ENCODE measurements at regions not wholly inside any gene's neighbourhood (a gene's known extent, or its start where the extent isn't known, plus 50 kb on each side); places are given as distances from the start of the nearest gene placed in this dataset.

DNA sequence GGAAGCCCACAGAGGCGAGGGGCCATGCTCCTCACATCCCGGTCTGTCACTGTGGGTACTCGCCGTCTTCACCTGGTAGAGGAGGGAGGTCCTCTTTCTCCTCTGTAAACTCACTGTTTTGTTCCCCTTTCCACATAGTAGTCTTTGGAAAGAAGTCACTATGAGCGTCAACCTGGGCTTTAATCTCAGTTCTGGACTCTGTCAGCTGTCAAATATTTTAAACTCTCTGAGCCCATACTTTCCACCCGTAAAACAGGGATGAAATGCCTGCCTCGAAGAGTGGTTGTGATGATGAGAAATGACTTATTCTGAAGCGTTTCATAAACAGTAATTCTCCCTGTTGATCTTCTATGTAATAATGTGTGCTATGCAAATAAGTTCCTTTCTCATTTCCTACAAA lies 547.1 kb upstream of the SOX11 start:
- TF ChIP-seq, protein P1, sequence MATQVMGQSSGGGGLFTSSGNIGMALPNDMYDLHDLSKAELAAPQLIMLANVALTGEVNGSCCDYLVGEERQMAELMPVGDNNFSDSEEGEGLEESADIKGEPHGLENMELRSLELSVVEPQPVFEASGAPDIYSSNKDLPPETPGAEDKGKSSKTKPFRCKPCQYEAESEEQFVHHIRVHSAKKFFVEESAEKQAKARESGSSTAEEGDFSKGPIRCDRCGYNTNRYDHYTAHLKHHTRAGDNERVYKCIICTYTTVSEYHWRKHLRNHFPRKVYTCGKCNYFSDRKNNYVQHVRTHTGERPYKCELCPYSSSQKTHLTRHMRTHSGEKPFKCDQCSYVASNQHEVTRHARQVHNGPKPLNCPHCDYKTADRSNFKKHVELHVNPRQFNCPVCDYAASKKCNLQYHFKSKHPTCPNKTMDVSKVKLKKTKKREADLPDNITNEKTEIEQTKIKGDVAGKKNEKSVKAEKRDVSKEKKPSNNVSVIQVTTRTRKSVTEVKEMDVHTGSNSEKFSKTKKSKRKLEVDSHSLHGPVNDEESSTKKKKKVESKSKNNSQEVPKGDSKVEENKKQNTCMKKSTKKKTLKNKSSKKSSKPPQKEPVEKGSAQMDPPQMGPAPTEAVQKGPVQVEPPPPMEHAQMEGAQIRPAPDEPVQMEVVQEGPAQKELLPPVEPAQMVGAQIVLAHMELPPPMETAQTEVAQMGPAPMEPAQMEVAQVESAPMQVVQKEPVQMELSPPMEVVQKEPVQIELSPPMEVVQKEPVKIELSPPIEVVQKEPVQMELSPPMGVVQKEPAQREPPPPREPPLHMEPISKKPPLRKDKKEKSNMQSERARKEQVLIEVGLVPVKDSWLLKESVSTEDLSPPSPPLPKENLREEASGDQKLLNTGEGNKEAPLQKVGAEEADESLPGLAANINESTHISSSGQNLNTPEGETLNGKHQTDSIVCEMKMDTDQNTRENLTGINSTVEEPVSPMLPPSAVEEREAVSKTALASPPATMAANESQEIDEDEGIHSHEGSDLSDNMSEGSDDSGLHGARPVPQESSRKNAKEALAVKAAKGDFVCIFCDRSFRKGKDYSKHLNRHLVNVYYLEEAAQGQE (IDR thresholded peaks at IDR 0.05; ENCODE audit: insufficient read depth in 1 of 2, low read depth in 2 of 2, low read length in 2 of 2), result no peak
- TF ChIP-seq TAF1 (IDR thresholded peaks at IDR 0.05; ENCODE audit: borderline replicate concordance, insufficient read depth, low read length) (no peak), FOXP2 (optimal IDR thresholded peaks at IDR 0.05; ENCODE audit: borderline replicate concordance, extremely low read depth, extremely low read length, insufficient read depth) (no peak), SIN3A (IDR thresholded peaks at IDR 0.05; ENCODE audit: borderline replicate concordance, insufficient read depth, low read length) (no peak), POLR2AphosphoS5 (IDR thresholded peaks at IDR 0.05; ENCODE audit: low read depth, low read length) (no peak)

DNA sequence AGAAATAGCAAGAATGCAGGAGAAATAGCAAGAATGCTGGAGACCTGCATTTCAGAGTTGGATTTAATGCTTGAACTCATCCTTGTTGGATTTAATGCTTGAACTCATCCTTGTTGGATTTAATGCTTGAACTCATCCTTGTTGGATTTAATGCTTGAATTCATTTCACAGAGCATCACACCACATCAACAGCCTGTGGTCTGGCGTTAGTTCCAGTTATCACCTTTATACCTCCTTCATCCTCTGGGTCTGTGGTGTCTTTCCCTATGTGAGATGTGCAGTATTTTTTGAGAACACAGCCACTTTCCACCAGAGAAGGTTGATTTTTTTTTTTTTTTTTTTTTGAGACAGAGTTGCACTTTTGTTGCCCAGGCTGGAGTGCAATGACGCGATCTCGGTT lies 546.4 kb upstream of the SOX11 start:
- TF ChIP-seq, protein P1 (IDR thresholded peaks at IDR 0.05; ENCODE audit: insufficient read depth in 1 of 2, low read depth in 2 of 2, low read length in 2 of 2), result no peak
- no peak for TF ChIP-seq SIN3A (IDR thresholded peaks at IDR 0.05; ENCODE audit: borderline replicate concordance, insufficient read depth, low read length)

DNA sequence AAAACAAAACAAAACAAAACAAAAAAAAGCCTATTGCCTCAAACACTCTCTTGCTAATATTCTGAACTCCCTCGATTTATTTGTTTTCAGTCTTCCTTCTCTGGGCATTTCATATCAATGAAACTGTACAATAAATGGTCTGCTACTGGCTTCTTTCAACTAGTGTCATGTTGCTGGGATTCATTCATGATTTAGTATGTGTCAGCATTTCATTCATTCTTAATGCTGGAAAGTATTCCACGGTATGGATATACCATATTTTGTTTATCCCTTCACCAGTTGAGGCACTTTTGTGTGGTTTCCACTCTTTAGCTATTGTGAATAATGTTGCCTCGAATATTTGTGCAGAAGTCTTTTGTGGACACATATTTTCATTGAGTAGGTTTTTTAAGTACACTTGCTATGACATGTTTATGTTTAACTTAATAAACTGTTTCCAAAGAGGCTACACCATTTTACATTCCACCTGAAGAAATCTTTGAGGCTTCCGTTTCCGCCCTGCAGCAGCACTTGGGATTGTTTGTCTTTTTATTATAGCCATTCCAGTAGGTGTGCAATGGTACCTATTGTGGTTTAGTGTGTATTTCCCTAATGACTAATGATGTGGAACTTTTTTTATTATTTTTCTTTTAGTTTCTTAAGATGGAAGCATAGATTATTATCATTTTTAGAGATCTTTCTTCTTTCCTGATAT lies 543.6 kb upstream of the SOX11 start:
- TF ChIP-seq, protein P1 (IDR thresholded peaks at IDR 0.05; ENCODE audit: insufficient read depth in 1 of 2, low read depth in 2 of 2, low read length in 2 of 2), result no peak
- TF ChIP-seq FOXP2 (optimal IDR thresholded peaks at IDR 0.05; ENCODE audit: borderline replicate concordance, extremely low read depth, extremely low read length, insufficient read depth) (no peak), TAF1 (IDR thresholded peaks at IDR 0.05; ENCODE audit: borderline replicate concordance, insufficient read depth, low read length) (no peak), POLR2AphosphoS5 (IDR thresholded peaks at IDR 0.05; ENCODE audit: low read depth, low read length) (no peak), SIN3A (IDR thresholded peaks at IDR 0.05; ENCODE audit: borderline replicate concordance, insufficient read depth, low read length) (no peak)

DNA sequence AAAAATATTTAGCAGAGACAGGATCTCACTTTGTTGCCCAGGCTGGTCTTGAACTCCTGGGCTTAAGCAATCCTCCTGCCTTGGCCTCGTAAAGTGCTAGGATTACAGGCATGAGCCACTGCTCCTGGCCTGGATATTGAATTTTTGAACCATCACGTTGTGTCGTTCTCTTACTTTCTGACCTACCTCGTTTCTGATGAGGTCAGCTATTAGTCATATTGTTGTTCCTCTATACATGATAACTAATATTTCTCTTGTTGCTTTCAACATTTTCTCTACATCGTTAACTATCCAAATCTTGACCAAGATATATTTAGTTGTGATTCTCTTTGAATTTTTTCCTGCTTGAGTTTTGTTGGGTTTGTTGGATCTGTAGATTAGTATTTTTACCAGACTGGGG lies 541.3 kb upstream of the SOX11 start:
- TF ChIP-seq TAF1 (IDR thresholded peaks at IDR 0.05; ENCODE audit: borderline replicate concordance, insufficient read depth, low read length), result no peak

DNA sequence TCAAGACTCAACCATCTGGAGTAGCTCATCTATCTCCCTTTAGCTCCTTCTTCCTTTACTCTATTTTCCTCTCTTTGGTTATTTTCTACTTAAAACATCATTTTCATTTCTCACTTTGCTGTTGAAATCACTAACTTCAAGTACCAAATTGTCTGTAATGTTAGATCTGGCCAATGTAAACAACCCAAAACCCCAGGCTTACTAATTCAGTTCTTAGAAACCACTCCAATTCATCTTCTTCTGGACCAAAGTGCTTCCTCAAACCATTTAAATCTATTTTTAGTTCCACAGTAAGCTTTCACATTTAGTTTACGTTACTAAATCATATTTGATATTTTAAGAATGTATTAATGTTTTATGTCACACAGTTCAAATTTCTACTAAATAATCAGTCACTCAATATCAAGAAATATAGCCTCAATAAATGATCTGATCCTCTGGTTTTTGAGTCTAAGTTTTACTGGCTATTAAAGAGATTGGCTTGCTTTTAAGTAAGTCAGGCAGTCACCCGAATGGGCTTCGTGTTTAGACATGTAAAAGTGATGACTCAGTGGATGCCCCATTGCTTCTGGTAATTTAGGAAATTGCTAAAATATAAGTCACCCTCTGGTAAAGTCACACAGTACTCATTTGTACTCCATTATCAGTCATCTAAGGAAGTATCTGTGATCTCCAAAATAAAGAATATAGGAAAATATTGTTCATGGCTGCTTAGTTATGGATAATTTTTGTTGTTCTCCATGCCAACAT lies 527.2 kb upstream of the SOX11 start:
- TF ChIP-seq, protein P1 (IDR thresholded peaks at IDR 0.05; ENCODE audit: insufficient read depth in 1 of 2, low read depth in 2 of 2, low read length in 2 of 2), result no peak
- no peak for TF ChIP-seq FOXP2 (optimal IDR thresholded peaks at IDR 0.05; ENCODE audit: borderline replicate concordance, extremely low read depth, extremely low read length, insufficient read depth)
- no peak for TF ChIP-seq SIN3A (IDR thresholded peaks at IDR 0.05; ENCODE audit: borderline replicate concordance, insufficient read depth, low read length)
- no peak for TF ChIP-seq POLR2AphosphoS5 (IDR thresholded peaks at IDR 0.05; ENCODE audit: low read depth, low read length)
- TF ChIP-seq TAF1 (IDR thresholded peaks at IDR 0.05; ENCODE audit: borderline replicate concordance, insufficient read depth, low read length), result no peak
